HL-60 (cell line): ENCODE measurements at regions not wholly inside any gene's neighbourhood (a gene's known extent, or its start where the extent isn't known, plus 50 kb on each side); places are given as distances from the start of the nearest gene placed in this dataset.

Experiments used
- DNase-seq, 2 experiments: peaks; one replicate each; pipeline ENCODE4 v3.0.0-alpha.2; 2010 to 2020; ENCODE audit warnings: low read depth in 1 of 2, low spot score in 1 of 2
- H3K27ac ChIP-seq: fragments of 250-450 bp; sonication (Bioruptor Pico); replicated peaks from 2 replicates; pipeline ENCODE4 v1.5.1; 2020; ENCODE audit warnings: mild to moderate bottlenecking, moderate library complexity
- H3K27me3 ChIP-seq: fragments of 250-450 bp; sonication (Bioruptor Pico); 2 replicates; pipeline ENCODE4 v1.5.1; 2021; ENCODE audit warnings: mild to moderate bottlenecking, moderate library complexity; ENCODE audit not compliant: insufficient read depth, poor library complexity, severe bottlenecking
- H3K4me3 ChIP-seq: replicated peaks from 2 replicates; pipeline ENCODE4 v1.5.1; 2011; ENCODE audit warnings: mild to moderate bottlenecking, control low read depth, low read length; ENCODE audit not compliant: insufficient read depth
- GABPA ChIP-seq: IDR thresholded peaks from 2 replicates; pipeline ENCODE4 v1.6.1; 2012; ENCODE audit warnings: low read depth
- POLR2AphosphoS5 ChIP-seq: IDR thresholded peaks from 2 replicates; pipeline ENCODE4 v1.6.1; 2012; ENCODE audit warnings: low read depth
- SPI1 ChIP-seq: IDR thresholded peaks from 2 replicates; pipeline ENCODE4 v1.6.1; 2012; ENCODE audit warnings: low read depth, mild to moderate bottlenecking, borderline replicate concordance
- TF ChIP-seq, protein P1 (sequence below): IDR thresholded peaks from one replicate; pipeline ENCODE4 v1.5.1; 2011; ENCODE audit warnings: low read length, control low read depth, inconsistent platforms; ENCODE audit not compliant: insufficient read depth
- TF ChIP-seq, protein P2 (sequence below): IDR thresholded peaks from 2 replicates; pipeline ENCODE4 v1.6.1; 2012; ENCODE audit warnings: low read depth; ENCODE audit not compliant: insufficient replicate concordance

DNA sequence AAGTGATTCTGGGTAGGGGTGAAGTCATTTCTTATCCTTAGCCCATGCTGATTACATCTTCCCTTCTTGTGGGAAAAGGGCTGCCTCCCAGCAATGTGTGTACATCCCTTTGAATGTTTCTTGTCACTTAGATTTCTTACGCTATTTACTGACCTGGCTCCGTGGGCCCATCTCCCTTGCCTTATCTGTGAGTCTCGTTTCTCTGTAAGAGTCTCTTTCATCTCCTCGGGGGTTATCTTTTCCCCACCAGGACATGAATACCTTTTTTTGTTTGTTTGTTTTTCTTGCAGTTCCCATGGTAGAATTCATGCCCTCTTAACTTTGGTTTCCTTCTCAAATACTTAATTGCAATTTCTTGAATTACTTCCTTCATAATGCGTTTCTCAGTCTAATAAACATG is 107.7 kb downstream of the BAMBI start:
- no peaks in the 10 kb centered on the region for H3K27me3 ChIP-seq
- no peak for DNase-seq
- H3K4me3 ChIP-seq = no peak overlapping the region
- H3K27ac ChIP-seq = no peak overlapping the region
- no peak for TF ChIP-seq GABPA
- no peak for TF ChIP-seq POLR2AphosphoS5
- no peak for TF ChIP-seq SPI1
- TF ChIP-seq, protein P1, sequence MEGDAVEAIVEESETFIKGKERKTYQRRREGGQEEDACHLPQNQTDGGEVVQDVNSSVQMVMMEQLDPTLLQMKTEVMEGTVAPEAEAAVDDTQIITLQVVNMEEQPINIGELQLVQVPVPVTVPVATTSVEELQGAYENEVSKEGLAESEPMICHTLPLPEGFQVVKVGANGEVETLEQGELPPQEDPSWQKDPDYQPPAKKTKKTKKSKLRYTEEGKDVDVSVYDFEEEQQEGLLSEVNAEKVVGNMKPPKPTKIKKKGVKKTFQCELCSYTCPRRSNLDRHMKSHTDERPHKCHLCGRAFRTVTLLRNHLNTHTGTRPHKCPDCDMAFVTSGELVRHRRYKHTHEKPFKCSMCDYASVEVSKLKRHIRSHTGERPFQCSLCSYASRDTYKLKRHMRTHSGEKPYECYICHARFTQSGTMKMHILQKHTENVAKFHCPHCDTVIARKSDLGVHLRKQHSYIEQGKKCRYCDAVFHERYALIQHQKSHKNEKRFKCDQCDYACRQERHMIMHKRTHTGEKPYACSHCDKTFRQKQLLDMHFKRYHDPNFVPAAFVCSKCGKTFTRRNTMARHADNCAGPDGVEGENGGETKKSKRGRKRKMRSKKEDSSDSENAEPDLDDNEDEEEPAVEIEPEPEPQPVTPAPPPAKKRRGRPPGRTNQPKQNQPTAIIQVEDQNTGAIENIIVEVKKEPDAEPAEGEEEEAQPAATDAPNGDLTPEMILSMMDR = no peak
- TF ChIP-seq, protein P2, sequence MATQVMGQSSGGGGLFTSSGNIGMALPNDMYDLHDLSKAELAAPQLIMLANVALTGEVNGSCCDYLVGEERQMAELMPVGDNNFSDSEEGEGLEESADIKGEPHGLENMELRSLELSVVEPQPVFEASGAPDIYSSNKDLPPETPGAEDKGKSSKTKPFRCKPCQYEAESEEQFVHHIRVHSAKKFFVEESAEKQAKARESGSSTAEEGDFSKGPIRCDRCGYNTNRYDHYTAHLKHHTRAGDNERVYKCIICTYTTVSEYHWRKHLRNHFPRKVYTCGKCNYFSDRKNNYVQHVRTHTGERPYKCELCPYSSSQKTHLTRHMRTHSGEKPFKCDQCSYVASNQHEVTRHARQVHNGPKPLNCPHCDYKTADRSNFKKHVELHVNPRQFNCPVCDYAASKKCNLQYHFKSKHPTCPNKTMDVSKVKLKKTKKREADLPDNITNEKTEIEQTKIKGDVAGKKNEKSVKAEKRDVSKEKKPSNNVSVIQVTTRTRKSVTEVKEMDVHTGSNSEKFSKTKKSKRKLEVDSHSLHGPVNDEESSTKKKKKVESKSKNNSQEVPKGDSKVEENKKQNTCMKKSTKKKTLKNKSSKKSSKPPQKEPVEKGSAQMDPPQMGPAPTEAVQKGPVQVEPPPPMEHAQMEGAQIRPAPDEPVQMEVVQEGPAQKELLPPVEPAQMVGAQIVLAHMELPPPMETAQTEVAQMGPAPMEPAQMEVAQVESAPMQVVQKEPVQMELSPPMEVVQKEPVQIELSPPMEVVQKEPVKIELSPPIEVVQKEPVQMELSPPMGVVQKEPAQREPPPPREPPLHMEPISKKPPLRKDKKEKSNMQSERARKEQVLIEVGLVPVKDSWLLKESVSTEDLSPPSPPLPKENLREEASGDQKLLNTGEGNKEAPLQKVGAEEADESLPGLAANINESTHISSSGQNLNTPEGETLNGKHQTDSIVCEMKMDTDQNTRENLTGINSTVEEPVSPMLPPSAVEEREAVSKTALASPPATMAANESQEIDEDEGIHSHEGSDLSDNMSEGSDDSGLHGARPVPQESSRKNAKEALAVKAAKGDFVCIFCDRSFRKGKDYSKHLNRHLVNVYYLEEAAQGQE = no peak

DNA sequence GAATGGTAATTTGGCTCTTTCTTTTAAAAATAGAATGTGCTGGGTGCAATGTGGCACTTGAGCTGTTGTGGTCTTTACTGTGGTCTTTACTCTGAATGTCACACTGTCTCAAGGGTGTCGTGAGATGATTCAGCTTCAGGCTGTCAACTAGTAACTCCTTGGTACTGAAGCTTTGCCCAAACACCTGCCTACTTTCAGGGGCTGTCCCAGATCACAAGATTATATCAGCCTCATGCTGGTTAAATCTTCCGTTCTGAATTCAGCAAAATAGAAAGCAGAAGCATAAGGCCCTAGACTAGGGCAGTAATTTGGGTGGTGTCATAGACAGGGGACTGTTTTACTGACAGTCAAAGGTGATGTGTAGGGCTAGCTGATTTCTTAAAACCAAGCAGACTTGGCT is 110.9 kb downstream of the BAMBI start:
- Histone ChIP-seq H3K27ac (no peak overlapping the region), H3K4me3 (no peak overlapping the region), H3K27me3 (no peaks in the 10 kb centered on the region)
- no peak for DNase-seq
- TF ChIP-seq SPI1 (no peak), GABPA (no peak), POLR2AphosphoS5 (no peak)
- TF ChIP-seq, protein P2 = no peak
- TF ChIP-seq, protein P1 = no peak

DNA sequence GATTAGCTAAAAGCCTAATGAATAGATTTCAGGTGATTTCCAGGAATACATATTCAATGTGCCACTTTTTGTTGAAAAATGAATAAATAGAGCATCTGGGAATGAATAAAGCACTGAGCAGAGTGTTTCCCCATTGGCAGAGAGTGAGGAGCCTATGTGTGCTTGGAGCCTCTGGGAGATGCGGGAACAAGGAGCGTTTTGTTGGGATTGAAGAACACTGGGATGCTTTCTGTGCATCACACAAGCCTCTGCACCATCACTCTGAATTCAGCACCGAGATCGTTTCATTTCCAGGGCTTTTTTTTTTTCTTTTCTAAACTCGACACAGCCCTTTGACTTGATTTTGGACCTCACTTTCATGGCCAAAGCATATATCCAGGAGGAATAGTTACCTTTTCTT is 111.4 kb downstream of the BAMBI start:
- DNase-seq = no peak
- Histone ChIP-seq H3K27me3 (no peaks in the 10 kb centered on the region), H3K4me3 (no peak overlapping the region), H3K27ac (no peak overlapping the region)
- TF ChIP-seq SPI1 (no peak), GABPA (no peak), POLR2AphosphoS5 (no peak)
- TF ChIP-seq, protein P2 = no peak
- TF ChIP-seq, protein P1 = no peak
